Activated T-cell treated with anti-CD3 and anti-CD28 coated beads, Interleukin-2, amount 50 U/mL, for 48 hours (primary cell): ENCODE measurements at regions not wholly inside any gene's neighbourhood (a gene's known extent, or its start where the extent isn't known, plus 50 kb on each side); places are given as distances from the start of the nearest gene placed in this dataset.

Experiments used
- DNase-seq, 2 experiments: peaks; one replicate each; pipeline ENCODE4 v3.0.0-alpha.2; 2020

DNA sequence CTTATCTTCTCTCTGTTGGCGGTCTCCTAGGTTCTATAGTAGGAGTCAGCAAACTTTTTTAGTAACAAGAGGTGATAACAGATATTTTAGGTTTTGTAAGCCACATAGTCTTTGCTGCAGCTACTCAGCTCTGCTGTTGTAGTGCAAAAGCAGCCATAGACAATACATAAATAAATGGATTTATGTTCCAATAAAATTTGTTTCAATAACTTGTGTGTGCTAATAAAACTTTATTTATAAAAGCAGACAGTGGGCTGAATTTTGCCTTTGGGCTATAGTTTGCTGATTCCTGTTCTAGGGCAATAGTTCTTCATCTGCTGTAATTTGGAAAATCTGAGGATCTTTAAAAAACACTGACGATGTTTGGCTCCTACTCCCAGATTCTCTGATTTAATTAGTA lies 469.4 kb upstream of the TNC start:
- DNase-seq = no peak

DNA sequence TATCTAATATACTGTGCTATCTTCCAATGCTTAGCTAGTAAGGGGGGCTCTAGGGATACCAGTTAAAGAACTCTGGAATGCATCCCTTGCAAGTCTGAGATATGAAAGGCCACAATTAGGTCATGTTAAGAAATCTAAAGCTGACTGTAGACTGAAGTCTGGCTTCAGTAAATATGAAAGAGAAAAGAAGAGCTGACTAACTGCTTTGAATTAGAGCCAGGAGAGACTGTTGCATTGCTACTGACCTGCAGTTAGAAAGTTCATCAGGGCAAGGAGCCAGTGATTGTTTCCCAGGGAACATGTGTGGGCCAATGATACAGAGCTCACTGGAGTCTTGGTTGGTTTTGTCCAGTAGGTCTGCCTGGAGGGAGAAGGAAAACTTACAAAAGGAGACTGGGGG lies 472.1 kb upstream of the TNC start:
- no peak for DNase-seq

DNA sequence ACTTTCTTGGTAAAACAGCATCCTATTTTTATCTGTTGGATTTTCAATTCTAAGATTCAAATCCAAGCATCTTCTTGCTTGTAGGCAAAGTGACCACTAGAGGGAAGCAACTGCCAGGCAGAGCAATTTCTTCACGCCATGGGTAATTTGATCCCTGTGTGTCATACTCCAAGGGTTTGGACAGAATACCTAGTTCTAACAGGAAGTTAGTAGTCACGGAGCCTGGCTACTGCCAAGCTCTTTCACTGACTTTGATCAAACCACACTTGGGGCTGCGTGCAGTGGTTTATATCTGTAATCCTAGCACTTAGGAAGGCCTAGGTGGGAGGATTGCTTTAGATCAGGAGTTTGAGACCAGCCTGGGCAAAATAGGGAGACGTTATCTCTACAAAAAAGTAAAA lies 473.6 kb upstream of the TNC start:
- no peak for DNase-seq

DNA sequence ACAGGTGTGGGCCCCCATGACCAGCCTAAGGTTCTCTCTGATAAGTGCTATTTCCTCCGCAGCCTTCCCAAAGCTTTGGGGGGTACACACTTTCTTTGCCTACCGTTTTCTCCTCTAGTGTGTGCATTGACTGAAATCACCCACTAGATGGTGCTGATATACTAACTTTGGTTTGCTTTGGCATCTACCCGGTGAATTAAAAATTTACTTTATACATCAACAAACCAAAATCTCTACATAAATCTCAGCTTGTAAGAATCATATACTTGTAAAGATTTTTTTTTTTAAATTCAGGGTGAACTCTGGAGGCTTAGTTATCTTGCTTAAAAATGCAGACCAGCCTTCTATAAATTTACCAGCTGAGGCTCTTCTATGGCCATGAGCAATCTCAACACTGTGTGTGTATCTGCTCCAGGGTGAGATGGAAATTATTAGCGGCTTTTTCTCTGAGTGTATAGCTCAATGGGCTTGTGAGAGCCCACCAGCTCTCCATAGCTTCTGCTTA lies 475.7 kb upstream of the TNC start:
- no peak for DNase-seq

DNA sequence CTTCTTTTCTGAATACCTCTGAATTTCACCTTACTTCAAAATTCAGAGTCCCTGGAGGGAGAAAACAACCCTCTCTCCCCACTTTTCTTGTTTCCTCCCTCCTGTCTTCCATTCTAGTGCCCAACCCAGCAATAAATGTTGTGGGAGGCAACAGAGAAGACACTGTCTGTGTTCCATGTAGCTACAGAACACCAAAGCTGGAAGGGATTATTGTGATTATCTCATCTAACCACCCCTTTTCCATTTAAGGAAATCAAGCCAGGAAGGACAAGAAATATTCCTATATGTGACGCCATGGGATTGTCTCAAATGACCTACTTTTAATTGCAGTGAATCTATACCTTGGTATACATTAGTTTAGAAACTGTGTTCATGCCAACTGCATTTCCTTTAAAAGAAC lies 476.6 kb upstream of the TNC start:
- no peak for DNase-seq

DNA sequence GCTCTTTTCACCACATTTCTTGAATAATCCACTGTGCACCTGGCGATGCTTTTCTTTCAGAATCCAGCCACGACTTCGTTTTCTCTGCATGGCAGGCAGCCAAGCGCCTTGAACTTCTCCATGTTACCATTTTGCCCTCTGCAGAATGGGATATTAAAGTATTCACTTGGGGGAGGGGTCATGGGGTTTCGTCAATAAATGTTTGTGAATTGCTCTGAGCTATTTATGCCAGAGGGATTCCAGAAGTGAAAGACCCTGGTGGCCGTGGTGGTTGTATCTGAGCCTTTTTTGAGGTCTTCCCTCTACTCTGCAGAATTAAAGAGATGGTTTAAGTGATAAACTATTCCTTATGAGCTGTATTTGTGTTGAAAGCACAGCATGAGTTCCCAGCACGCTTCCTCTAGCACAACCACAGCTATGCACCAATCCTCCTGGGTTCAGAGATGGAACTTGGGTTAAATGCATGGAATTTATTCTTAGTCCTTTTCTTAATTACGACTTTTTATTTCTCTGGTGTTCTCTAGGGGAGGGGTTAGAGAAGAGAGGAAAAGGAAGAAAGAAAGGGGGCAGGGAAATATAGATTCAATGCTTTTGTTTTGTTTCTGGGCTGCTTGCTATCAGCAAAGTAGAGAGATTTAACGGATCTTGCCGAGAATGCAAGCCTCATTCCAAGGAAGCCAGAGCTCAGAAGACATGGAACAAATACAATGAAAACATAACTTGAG lies 478.2 kb upstream of the TNC start:
- no peak for DNase-seq

DNA sequence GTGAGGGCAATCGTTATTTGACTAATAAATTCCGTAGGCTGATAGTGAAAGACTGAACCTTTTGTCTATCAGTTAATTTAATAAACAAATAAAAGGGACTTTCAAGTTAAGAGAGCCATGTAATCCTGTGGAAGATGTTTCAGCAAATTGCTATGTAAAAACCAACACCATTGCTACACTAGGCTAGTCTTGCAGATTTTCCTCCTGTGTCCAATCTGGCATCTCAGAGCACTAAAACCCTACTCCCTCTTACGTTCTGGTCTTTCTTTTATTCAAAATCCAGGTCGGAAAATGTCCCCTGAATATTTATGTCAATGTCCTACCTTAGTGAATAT lies 478.8 kb upstream of the TNC start:
- DNase-seq = no peak

DNA sequence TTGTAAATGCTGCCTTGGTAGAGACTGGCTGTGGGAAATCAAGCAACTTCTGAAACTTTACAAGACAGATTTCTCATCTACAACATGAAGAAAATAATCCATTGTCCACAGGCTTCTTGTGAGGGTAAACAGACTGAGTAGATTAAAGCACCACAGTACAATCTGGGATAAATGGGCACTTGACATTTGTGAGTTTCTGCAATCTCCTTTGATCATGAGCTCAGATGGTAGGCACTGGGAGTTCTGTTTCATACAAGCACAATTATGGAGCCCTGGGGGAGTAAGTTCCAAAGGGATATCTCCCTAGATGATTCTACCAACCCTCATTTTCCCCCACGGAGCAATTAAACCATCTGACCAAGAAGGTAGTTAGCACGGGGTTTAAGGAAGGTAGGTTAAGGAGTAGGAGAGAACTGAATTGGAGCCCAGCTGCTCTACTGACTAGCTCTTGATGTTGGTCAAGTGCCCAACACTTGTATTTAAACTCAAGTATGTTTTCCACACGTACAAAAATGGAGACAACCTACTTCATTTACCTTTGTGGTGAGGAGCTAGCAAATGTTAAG lies 479.5 kb upstream of the TNC start:
- DNase-seq = no peak

DNA sequence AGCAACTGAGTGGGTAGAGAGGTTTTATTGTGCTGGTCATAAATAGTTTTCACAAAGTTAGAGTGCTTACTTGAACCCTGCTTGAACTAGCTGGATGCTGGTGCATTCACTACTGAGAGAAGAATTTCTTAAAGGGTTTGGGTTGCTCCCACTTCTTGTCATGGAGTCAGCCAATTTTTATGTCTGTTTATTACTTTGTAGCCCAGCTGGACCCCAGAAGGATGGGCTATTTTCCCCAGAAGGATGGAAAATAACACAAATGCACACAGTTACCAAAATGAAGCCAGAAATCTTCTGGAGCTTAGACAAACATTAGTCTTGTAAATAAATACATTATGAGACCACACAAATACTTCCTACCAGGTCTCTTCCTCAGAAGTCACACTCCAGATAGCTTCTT lies 480.8 kb upstream of the TNC start:
- no peak for DNase-seq

DNA sequence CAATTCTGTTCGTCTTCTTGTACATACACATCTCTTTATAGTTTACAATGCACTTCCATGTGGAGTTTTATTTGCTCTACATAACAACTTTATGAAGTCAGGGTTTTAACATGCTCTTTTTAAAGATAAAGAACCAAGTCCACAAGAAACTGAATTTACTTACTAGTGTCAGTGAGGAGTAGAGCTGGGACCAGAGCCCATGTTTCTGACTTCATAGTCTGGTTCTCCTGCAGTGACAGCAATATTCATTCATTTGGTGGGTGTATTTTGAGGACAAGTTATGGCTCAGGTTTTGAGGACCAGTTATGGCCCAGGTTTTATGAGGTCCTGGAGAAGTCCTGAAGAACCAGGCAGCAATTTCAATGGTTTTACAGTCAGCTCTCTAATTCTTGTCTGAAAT lies 481.9 kb upstream of the TNC start:
- no peak for DNase-seq

DNA sequence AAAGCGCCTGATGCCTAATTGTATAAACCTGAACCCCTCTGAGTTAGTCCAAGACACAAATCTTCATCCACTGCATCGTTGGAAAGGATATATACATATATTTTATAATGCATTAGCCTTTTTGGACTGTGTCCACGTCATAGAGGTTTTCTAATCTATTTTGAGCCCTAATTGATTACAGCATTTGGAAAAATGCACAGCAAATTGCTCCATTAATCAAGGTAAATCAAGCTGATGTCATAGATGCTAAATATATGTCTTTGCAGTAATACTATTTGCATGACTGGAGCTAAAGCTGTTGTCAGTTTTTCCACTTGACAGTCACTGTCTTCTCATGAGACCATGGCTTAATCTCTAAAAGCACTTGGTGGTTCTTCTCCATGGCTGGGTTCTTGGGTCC lies 483.5 kb upstream of the TNC start:
- DNase-seq = no peak

DNA sequence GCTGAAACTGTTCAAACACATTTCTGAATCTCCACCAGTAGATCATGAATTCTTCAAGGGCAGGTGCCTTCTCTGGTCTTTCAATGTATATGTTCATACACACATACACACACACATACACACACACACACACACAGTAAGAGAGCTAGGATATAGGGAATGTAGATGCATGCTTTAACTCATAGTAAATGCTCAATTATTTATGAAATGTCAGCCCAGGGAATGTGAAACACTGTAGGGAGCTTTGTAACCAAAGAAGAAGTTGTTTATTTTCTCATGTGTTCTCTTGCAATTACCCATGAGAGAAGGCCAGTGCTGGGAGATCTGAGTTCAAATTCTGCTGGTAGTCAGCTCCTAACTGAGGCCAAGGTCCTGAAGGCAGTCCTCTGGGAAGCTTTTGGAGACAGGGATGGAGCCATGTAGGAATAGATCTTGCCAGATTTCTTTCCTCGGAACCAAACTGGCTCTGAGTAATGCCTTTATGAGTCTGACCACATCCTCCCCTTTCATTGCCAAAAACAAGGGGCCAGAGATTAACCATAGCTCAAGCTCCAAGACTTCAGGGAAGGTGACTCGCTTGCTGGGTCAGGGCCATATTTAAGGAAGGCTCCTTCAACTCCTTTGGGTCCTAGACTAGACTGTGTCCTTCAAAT lies 487.0 kb upstream of the TNC start:
- no peak for DNase-seq

DNA sequence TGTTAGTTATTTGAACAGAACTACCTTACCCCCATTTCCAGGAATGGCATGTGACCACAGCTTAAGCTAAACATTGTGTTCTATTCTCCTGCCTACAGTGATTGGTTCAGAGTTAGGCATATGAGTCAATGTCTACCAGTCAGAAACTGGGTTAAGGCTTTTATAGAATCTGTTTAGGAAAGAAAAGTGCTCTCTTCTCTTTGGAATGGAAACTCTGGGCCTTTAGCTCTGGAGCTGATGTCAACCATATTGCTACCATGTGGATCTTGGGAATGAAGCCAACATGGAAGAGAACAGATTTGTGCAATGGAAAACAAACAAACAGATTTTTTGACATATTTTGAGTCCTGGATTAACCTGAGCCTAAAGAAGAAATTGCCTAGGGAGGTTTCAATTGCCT lies 488.9 kb upstream of the TNC start:
- DNase-seq = no peak

DNA sequence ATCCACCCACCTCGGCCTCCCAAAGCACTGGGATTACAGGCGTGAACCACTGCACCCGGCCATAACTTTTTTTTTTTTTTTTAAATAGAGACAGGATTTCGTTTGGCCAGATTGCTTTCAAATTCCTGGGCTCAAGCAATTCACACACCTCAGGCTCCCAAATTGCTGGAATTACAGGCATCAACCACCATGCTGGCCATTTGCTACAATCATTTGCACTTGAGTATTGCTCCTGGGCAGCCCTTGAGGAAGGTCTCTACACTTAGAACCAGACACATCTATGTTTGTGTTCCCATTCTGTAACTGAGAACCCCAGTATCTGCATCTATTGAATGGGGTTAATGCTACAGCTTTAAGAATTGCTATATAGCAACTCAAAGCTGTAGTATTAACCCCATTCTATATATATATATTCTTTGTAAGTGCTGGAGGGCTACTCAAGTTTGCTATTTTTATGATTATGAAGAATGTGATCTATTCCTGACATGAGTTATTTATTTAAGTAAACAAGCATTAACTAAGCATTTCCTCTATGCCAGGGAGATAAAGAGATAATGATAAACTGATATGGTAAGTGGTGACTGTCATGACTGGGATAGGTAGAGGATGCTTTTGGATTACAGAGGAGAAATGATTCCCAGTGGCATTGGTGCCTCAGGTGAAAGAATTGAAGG lies 496.5 kb upstream of the TNC start:
- DNase-seq = no peak

DNA sequence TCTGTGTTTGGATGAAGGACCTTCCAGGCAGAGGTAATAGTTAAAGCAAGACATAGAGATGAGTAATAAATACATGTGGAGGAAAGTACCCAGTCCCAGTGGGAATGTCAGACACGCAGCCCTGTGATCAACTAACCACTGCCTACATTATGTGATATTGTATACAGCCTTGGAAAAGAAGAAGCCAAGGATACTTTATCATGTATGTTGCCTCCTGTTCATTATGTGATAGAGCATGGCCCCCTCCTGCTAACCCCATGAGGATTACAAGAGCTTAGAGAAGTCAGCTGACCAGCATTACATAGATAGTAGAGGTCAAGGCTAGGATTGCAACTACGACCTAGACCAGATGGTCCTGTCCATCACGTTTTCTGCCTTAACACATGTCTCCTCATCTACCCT lies 497.0 kb upstream of the TNC start:
- DNase-seq = no peak

DNA sequence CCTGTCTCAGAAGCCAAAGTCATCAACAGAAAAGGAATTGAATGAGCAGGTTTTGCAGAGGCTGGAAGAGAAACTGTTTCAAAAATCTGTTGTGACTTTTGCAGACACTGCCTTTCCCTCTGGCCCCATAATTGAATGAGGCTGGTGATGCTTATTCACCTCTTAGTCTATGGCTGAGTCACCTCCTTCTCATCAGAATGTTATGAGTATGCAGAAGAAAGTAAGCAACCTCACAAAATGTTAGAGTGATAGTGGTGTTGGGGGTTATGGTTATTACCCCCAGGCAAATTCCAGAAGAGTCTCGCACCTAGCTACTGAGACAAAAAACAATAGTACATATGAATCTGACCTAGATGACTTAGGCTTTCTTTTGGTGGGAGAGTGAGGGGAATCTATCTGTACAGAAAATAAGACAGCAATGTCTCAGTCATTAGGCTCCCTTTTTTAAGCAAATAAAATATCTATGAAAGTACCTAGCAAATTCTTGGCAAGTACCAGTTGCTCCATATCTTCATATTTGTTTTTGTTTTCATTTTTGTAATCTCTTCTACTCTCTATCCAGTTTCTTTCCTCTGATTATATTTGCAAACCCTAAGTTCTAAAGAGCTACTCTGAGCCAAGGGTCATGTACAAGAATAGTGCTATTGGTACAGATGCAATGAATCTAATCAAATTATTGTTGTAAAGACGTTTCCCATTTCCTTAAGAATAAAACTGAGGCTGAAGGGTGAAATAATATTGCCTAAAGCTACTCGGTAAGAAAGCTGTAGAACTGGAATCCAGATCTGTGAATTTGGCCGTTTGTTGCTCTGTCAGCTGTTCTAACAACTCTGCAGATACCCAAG lies 498.1 kb upstream of the TNC start:
- DNase-seq = no peak

DNA sequence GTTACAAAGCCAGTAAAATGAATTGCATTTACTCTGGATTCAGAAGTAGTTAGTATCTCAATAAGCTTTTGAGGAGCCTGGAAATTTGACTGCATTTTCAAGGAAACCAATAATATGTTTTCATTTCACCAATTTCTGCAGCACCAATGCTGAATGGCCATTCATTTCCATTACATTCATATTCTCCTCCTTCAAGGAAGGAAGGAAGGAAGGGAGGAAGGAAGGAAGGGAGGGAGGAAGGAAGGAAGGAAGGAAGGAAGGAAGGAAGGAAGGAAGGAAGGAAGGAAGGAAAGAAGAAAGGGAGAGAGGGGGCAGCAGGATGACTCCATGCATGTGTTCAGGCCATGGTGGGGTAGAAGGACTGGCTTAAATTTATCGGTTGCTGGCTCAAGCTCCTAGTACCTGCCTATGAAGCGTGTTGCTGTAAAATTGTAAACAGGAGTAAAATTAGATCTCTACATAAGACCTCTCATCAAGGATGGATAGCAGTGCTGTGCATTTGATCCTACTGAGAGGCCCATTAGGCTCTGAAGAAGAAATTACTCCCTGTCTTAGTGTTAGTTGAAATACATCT lies 498.8 kb upstream of the TNC start:
- DNase-seq = no peak

DNA sequence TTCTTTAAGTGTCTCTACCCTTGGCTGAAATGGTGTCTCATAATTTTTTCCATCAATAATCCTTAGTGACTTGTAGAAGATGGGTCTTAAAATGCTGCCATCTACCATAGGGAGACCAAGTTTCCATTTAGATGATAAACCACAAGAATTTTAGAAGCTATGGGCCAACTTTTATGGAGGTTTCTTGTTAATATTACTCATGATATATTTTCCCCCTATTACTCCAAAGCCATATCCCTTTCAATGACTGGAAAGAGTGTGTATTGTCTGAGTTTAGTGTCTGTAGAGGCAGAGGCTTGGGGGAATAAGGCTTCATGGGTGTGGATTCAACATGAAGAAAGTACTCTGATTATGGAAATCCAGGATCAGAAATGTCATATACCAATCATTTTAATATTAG lies 507.3 kb upstream of the TNC start:
- no peak for DNase-seq

DNA sequence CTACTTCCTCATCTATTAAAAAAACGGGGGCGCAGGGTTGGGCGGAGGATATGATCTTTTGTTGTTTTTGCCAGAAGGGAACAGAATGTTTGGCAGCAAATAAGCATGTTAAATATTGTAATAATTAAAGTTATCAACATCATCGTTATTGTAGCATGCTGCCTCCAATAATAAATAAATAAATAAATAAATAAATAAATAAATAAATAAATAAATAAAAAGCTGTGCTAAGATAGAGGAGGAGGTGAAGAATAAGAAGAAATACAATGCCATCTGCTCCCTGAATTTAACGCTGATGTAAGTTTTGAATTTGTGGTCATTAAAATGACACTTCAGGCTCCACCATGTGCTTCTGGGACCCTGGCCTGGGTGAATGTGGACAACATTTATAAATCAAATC lies 508.0 kb upstream of the TNC start:
- DNase-seq = no peak

DNA sequence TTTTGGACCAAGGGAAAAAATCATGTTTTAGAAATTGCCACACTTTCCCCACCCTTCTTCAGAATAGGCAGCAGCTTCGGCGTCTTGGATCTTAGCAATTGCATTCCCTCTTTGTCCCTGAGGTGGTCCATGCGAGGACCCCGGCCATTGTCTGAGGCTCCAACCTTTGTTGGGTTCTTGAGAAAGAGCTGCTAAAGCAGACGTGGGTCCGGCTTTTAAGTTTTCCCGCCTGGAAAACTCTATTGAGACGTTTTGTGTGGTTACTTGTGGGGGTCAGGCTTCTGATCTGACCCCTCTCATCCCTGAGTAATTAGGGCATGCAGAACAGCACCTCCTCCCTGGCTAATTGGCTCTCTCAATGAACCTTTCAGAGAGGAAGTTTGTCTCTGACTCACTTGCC lies 509.6 kb upstream of the TNC start:
- DNase-seq = no peak

DNA sequence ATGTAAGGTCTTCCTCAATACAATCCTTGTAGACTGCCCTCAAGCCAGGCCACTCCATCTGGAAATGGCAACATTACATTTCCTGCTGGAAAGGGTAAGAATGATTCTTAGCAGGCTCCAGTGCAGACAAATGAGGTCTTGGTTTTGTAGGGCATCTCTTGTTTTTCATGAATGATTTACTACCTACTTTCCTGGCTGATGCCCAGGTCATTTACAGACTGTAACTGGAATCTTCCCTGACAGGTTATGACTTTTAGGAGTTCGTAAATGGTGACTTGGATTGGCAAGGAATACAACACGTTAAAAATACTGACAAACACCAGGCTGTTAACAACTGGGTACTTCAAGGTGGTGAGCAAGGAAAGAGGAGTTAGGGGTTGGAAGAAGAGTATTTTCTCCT lies 510.5 kb upstream of the TNC start:
- no peak for DNase-seq

DNA sequence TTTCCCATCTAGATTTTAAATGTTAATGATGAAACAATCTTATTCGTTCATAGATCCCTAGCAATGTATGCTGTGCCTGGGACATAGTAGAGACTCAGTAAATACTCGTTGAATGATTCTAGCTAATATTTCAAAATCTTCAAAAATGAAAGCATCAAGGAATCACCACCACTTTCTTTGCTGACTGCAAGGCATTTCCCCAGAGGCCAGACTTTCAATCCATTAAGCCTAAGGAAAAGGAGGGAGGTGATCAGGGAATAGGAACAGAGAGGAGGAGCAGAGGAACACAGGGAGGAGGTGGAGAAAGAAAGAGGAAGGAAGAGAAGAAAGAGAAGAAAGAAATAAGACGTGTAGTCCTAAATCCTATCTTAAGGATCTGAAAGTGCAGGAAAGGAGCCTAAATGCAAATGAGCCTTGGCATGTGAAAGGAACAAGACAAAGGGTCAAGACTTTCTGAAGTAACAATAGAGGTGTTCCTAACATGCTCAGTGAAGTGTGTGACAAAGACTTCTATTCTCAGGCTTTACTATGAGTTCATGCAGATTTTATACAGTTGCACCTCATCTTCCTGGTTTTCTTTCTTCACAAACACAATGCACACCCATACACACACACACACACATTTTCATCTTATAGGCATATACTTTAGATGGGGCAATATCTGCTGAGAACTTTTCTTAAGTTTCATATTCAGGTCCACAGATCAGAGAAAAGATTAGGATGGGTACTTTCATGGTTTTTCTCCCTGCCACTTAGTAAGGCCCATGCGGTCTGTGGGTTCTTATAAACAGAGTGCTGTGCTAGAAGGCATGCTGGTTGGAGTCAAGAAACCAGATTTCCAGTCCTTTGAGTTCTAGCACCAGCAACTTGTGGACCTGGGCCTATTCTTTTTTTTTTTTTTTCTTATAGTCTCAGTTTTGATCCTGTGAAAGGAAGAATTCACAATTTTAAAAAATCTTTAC lies 512.2 kb upstream of the TNC start:
- no peak for DNase-seq
